ENCODE measurements at regions not wholly inside any gene's neighbourhood (a gene's known extent, or its start where the extent isn't known, plus 50 kb on each side); places are given as distances from the start of the nearest gene placed in this dataset.

DNA sequence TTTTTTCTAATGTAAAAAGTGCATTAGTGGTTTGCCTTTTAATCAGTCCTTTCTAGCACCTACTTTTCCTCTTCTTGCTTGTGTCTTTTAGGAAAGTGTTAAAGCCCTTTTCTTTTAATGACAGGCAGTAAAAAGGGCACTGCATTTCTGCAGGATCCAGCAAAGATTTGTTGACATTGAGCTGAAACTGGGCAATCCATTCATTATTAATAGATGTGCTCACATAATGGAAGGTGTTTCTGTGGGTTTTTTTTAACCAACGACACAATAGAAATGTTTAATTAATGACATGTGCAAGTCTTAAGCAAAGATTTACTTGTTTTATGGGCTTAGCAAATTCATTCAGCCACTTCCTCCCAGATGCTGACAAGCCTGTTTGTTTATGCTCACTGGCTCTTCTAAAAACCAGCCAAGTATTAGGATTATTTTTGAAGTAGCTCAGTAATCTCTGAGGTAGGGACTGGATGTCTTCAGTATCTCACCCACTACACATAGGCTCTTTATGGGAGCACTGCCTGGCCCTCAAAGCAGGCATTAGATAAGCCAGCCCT lies 1201.1 kb downstream of the SORCS1 start:
- TF ChIP-seq EZH2phosphoT487 (IDR thresholded peaks at IDR 0.05; ENCODE audit: unreplicated experiment) (no peak), CTCF (conservative IDR thresholded peaks at IDR 0.05; ENCODE audit: low read depth in 2 of 2) (no peak)

All from GM23338 (cell line).